DND-41 (cell line): ENCODE measurements at regions not wholly inside any gene's neighbourhood (a gene's known extent, or its start where the extent isn't known, plus 50 kb on each side); places are given as distances from the start of the nearest gene placed in this dataset.

ENCODE experiments used
- CTCF ChIP-seq: IDR thresholded peaks from 2 replicates; pipeline ENCODE4 v1.5.1; 2012; ENCODE audit warnings: borderline replicate concordance, low read length, moderate library complexity, mild to moderate bottlenecking; ENCODE audit not compliant: poor library complexity, severe bottlenecking; ENCODE audit errors: extremely low read depth
- EZH2 ChIP-seq: IDR thresholded peaks from 3 replicates; pipeline ENCODE4 v1.6.1; 2012; ENCODE audit warnings: borderline replicate concordance, low read depth, mild to moderate bottlenecking, moderate library complexity, low read length, inconsistent platforms; ENCODE audit not compliant: severe bottlenecking

GRCh38 chr10:124266468-124267230 is 152.1 kb downstream of the OAT start:
- TF ChIP-seq CTCF (no peak), EZH2 (no peak)
